Anterior cingulate cortex (tissue), 58 donors: ENCODE measurements at regions not wholly inside any gene's neighbourhood (a gene's known extent, or its start where the extent isn't known, plus 50 kb on each side); places are given as distances from the start of the nearest gene placed in this dataset.

Experiments used
- DNase-seq, 58 donors: peaks; one replicate each; lab custom pipeline; 2025; lab: John Stamatoyannopoulos, UW

DNA sequence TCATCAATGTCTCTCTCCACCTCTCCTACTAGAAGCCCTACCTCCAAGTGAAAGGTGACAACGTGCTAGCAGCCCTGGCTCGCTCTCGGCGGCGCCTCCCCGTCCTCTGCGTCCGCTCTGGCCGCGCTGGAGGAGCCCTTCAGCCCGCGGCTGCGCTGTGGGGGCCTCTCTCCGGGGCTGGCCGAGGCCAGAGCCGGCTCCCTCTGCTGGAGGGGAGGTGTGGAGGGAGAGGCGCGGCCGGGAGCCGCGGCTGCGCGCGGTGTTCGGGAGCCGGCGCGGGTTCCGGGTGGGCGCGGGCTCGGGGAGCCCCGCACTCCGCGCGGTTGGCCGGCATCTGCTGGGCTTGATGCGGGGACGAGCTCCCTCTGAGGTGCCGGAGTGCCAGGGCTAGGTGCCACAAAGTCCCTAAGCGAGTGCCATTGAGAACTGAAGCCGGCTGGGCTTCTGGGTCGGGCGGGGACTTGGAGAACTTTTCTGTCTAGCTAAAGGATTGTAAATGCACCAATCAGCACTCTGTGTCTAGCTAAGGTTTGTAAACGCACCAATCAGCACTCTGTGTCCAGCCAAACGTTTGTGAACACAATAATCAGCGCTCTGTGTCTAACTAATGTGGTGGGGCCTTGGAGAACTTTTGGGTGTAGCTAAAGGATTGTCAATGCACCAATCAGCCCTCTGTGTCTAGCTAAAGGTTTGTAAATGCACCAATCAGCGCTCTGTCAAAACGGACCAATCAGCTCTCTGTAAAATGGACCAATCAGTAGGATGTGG is 84.8 kb upstream of the ARRDC4 start:
- no peak for DNase-seq

DNA sequence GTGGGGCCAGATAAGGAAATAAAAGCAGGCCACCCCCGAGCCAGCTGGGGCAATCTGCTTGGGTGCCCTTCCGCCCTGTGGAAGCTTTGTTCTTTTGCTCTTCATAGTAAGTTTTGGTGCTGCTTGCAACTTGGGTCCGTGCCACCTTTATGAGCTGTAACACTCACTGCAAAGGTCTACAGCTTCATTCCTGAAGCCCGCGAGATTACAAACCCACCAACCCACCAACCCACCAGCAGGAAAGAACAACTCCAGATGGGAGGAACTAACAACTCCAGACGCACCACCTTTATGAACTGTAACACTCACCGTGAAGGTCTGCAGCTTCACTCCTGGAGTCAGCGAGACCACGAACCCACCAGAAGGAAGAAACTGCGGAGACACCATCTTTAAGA is 84.2 kb upstream of the ARRDC4 start:
- no peak for DNase-seq

DNA sequence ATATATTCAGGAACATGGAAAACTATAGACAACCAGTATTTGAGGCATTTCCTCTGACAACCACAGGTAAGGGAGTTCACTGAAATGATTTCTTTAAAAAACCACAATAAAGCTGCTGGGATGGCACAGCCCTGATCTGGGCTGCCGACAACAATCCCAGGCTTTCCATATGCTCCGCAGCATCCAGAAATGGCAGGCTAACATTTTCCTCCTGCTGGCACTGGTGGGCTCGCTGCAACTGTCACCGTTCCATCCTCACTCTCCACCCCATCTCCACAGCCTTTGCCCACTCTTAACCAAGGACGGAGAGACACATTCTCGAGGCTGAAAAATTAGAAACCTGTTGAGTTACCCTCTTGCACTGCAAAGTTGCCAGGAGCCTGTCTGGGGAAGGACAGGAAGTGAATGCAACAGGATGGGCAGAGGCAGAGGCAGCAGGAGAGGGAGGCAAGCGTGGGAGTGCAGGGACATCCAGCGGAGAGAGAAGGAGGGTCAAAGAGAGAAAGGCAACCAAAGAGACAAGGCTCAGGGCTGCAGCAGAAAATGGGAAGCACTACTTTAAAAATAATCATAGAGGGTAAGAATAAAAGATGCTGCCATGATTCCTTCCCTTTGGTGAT is 79.0 kb upstream of the ARRDC4 start:
- DNase-seq = no peak

DNA sequence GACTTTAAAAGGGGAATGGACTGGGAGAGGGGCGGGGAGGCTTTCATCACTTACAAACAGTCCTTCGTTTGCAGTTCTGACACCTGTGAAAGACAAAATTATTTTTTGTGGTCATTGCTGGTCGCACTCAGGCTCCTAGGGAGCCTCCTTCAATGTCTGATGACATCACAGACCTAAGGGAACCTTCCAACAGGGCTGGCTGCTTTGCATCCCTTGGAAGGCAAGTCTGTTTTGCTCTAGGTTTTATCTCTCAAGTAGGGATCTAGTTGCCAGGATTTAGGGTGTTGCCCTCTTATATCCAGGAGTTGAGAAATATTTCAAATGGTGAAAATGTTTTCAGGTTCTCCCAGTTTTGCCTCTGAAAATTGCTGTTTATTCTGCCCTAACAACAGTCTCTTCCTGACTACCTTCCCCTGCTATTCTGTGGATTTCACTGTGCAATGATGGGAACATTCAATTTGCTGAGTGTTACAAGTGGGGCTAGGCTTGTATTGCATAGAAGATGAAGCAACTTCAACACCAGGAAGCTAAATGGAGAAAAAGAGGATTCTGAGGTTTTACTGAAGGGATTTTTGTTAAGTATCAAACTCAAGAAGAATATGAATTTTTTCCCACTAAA is 75.9 kb upstream of the ARRDC4 start:
- DNase-seq = no peak

DNA sequence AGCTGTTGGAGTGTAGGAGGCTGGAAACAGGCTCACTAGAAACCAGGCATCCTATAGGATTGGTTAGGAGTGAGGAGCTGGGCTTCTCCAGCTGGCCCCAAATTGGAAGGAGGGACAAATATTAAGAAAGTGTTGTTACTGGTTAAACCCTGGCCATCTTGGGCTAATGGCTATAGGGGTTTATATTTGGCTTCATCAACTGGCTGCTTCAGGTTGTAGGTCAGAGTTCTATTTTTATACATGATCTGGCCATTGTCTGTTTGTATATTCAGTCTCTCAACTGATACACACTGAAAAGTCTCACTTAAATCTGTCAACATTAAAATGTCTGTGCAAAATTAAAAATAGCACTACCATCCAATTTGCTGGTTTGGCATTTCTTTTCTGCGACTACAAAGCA is 70.2 kb upstream of the ARRDC4 start:
- no peak for DNase-seq

DNA sequence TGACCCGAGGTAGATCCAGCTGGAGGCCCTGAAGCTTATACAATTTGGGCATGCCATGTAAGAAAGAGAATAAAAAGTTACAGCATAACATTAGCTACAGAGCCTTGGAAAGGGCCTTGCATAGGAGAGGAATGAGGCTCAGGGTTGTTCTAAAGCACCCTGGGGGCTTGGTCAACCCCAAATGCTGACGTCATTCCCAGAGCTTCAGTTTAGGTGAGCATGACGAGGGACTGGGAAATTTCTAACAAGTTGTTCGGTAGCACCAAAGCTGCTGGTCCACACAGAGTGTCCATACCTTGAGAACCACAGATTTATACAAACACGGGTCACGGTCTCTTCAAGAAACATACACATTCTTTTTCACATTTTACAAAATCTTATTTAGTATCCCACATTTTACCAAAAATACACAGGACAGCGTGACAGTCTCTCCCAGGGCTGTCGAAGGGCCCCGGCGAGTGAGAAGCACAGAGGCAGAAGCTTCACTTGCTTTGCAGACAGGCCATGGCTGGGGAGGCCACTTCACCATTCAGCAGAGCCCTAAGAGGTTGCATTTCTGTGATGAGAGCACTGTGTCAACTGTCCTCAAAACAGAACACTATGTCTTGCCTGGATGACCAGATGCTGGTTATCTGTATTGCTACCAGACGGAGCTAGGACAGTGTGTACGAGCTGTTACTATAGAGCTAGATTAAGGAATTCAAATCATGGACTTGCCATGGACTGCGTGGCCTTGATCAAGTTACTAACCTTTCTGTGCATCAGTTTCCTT is 68.2 kb upstream of the ARRDC4 start:
- DNase-seq = no peak

DNA sequence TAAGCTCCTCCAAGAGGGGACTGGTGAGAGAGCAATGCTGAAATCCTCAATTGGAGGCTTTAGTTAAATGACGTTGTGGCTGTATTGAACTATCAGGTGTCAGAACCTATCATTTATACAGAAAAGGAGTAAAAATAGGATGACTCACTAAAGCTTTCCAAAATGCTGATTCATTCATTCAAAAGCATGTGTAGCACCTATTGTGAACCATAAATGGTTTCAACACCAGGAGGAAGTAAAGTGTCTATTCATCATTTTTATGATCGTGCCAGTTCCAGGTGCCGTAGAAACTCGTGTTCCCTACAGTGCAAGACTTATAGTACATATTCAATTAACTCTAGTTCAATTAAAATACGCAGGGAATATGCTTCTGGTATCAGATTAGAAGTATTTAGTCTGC is 66.5 kb upstream of the ARRDC4 start:
- DNase-seq = no peak

DNA sequence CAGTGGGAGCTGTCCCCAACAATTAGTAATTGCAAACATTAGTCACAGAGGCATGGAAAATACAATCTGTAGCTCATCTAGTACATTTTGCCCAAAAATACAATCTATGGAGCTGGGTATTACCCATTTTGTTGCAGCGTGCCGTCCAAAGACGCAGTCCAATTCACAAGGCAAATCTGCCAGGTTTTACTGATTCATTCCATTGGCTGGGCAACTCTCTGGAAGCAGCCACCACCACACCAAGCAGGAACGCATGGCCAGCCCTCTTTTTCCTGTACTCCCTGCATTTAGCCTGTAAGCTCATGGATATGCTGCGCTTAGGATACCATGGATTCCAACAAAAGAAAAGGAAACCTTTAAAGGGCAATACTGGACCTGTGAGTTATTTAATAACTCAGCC is 60.5 kb upstream of the ARRDC4 start:
- peak in 1 of 58 donors; percentile 3 for DNase-seq

DNA sequence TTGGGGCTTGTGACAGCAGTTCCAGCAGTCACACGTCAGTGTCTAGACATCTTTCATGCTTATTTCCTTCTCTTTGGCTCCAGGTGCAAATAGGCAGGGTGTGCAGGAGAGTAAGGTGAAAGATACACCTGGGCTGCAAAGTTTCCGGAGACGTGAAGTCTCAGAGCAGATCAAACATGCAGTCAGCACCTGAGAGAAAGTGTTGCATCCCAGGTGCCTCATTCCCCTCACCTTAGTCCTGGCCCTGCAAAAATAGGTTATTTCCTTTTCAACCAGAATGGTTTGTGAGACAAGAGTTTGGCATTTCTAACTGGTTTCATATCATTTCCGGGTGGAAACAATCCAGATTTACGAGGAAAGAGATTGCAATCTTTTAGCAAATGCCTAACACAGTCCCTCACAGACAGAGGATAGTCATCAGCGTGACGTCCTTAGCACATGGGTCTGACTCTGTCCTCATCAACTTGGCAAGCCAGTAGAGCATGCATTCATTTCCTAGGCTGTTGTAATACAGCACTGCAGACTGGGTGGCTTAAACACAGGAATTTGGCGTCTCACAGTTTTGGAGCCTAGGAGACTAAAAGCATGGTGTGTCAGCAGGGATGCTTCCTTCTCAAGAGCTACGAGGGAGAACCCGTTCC is 58.2 kb upstream of the ARRDC4 start:
- DNase-seq = peak in 1 of 58 donors; percentile 24

DNA sequence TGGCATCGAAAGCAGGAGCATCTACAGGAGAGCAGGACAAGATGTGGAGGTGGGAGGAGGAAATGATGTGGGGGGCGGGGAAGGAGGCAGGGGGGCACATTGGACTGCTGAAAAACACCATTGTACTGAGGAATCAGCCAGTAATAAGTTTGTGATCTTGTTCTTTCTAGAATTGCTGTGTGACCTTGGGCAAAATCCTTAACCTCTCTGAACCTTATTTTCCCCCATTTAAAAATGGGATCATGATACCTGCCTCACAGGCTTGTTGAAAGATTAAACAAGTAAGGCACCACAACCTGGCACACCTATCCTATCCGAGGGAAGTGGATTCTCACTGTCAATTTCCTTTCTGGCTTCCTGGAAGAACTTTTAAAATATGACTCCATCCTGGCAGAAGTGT is 56.9 kb upstream of the ARRDC4 start:
- no peak for DNase-seq

DNA sequence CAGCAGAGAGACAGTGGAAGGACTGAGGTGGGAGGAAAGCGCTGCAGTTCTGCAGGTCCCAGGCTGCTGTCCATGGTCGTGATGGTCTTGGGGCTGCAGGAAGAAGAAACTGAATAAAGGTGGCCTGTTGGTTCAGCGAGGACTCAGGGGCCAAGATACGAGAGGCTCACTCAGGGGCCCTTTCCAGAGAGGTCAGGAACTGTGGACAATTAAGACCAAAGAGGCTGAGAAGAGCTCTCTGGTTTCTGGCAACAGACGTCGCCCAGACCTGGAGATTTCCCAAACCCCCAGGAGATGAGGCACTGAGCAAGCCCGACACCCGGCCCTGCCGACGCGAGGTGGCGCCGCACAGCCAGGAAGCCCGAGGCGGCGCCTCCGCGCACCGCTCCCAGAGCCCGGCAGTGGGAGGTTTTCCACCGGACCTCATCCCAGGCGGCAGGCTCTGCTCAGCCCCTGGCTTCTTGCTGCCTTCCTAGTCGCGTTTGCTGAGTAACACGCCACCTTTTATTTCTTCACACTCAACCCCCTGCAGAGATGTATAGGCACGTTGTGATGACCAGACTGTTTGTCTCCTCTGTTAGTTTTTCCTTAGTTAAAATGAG is 56.4 kb upstream of the ARRDC4 start:
- DNase-seq = peak in 47 of 58 donors; percentile 12 to 75 (median 41)

DNA sequence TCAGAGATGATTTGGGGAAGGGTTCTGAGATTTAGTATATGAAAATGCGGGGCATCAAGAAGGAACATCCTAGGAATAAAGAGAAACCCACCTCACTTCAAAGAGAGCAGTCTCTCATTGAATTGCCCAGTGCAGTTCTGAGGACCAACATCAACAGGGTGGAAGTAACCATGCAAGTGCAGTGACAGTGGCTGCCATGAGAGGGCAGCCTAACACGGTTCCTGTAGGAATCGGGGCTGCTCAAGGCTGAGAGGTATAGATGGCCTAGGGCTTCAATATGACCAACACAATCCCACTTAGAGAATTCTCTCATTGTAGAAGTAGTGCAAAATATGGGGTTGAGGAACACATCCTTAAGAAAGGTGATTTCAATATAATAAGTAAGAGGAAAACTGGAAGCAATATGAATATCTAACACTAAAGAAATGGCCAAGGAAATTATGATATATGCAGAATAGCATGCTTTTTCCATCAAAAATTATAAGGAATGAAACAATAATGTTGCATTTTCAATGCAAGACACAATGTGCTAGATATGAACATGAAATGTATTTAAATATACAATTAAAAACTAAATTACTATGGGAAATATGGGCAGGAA is 51.1 kb upstream of the ARRDC4 start:
- peak in 35 of 58 donors; percentile 3 to 63 (median 18) for DNase-seq
